ENCODE measurements at regions not wholly inside any gene's neighbourhood (a gene's known extent, or its start where the extent isn't known, plus 50 kb on each side); places are given as distances from the start of the nearest gene placed in this dataset.

DNA sequence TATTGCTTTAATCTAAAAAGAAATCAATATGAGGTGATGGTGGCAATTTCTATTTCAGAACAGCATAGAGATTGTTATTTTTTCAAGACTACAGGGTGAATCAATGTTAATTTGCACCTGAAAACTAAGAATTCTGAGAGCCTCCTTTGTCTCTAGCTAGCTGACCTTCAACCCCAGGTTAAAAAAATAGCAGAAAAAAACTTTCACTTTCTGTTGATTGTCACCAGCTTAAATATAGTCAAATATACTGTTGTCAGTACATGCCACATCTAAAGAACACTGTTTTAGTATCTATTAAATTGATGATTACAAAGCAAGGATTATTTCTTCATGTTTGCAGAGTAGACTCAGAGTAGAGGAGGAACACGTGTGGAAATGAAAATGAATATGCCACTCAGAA, 1371.4 kb downstream of the MAT2B start:
- TF ChIP-seq POLR2A (IDR thresholded peaks at IDR 0.05; ENCODE audit: low read length) (no peak), GATA1 (IDR thresholded peaks at IDR 0.05; ENCODE audit: low read depth, low read length) (no peak)
